Tibial nerve (tissue), 4 donors: ENCODE measurements at regions not wholly inside any gene's neighbourhood (a gene's known extent, or its start where the extent isn't known, plus 50 kb on each side); places are given as distances from the start of the nearest gene placed in this dataset.

Source experiments
- EP300 ChIP-seq, 2 donors: sonication (generic); formaldehyde crosslinking; IDR thresholded peaks; one replicate each; pipeline ENCODE4 v1.6.1; 2017; ENCODE audit warnings: antibody characterized with exemption in 2 of 2, mild to moderate bottlenecking in 1 of 2
- TF ChIP-seq, protein P1 (sequence below), 5 experiments: fragments of 200-600 bp in 3 of 5; fragments of 450-650 bp in 2 of 5; sonication (generic) in 3 of 5; IDR thresholded peaks; one replicate each; pipeline ENCODE4 v1.5.1; 2016 to 2019; ENCODE audit warnings: antibody characterized with exemption in 5 of 5, mild to moderate bottlenecking in 3 of 5, moderate library complexity in 2 of 5

DNA sequence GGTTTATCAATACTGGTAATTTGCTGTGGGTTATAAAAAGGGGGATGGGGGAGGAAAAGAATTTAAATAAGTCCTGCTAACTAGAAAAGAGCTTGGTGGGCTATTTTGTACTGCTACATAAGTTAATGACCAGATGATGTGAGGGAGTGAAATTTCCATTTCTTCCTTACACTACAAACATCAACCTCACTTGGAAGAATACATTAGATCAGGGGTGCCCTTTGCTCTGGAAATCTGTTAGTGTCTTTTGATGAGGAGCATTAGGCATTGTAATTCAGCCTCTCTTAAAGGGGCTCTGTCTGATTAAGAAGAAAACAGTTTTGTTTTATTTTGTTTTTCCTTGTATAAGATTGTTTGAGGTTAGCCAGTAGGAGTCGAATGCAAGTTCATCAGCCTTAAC is 576.4 kb upstream of the TBL1XR1 start:
- TF ChIP-seq, protein P1, sequence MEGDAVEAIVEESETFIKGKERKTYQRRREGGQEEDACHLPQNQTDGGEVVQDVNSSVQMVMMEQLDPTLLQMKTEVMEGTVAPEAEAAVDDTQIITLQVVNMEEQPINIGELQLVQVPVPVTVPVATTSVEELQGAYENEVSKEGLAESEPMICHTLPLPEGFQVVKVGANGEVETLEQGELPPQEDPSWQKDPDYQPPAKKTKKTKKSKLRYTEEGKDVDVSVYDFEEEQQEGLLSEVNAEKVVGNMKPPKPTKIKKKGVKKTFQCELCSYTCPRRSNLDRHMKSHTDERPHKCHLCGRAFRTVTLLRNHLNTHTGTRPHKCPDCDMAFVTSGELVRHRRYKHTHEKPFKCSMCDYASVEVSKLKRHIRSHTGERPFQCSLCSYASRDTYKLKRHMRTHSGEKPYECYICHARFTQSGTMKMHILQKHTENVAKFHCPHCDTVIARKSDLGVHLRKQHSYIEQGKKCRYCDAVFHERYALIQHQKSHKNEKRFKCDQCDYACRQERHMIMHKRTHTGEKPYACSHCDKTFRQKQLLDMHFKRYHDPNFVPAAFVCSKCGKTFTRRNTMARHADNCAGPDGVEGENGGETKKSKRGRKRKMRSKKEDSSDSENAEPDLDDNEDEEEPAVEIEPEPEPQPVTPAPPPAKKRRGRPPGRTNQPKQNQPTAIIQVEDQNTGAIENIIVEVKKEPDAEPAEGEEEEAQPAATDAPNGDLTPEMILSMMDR (IDR thresholded peaks at IDR 0.05): no peak
- TF ChIP-seq EP300 (IDR thresholded peaks at IDR 0.05): no peak
